HG03342 (cell line): ENCODE measurements at regions not wholly inside any gene's neighbourhood (a gene's known extent, or its start where the extent isn't known, plus 50 kb on each side); places are given as distances from the start of the nearest gene placed in this dataset.

Source experiments
- ATAC-seq: cut with Tn5 transposase; IDR thresholded peaks from one replicate; pipeline ENCODE4 v1.9.1; 2021; ENCODE audit warnings: mild to moderate bottlenecking, moderate library complexity; ENCODE audit not compliant: unreplicated experiment

- no peak for ATAC-seq
Measured at GRCh38 chr5:67263656-67264408, 67.2 kb upstream of the CD180 start.

GRCh38 chr5:67262956-67263355 is 66.4 kb upstream of the CD180 start:
- no peak for ATAC-seq

GRCh38 chr5:67262206-67262605 is 65.6 kb upstream of the CD180 start:
- ATAC-seq = no peak

DNA sequence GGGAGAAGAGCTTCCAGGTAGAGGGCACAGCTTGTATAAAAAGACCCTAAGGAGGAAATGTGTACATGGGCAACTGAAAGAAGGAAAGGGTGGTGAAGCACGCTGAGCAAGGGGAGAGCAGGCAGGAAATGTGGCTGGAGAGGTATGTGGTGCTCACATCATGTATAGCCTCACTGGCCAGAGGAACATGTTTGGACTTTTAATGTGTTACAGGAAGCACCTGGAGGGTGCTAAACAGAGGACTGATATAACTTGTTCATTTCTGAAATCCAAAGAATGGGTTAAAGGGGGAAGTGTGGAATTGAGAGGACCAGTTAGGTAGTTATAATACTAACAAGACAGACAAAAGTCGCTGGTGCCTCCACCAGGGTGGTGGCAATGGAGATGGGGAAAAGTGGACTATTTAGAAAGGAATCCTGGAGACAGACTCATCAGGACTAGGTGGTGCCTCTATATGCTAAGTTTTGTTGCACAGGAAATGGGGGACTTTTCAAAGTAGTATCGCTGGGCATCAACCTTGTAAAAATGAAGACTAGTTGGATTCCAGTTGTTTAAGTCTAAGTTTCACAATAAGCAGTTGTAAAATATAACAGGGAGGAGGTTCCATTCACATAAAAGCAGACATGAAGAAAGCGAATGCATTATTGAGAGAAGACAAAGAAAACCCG is 63.1 kb upstream of the CD180 start:
- no peak for ATAC-seq

DNA sequence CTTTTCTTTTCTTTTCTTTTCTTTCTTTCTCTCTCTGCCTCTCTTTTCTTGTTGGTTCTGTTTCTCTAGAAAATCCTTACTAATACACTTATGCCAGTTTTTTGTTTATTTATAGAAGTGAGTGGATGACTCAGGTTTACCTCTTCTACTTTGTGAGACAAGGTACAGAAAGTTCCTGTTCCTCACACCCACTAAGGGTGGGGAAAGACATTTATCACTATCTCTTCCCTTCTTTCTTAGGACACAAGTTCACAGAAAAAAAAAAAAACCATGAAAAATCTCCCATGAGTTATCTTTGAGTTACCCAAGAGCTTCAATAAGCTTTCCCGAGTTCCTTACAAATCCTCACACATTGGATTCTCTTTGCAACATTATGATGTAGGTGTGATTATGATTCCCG is 60.9 kb upstream of the CD180 start:
- ATAC-seq = no peak

GRCh38 chr5:67257077-67257476 is 60.5 kb upstream of the CD180 start:
- ATAC-seq = no peak

GRCh38 chr5:67255881-67256280 is 59.3 kb upstream of the CD180 start:
- ATAC-seq = no peak

DNA sequence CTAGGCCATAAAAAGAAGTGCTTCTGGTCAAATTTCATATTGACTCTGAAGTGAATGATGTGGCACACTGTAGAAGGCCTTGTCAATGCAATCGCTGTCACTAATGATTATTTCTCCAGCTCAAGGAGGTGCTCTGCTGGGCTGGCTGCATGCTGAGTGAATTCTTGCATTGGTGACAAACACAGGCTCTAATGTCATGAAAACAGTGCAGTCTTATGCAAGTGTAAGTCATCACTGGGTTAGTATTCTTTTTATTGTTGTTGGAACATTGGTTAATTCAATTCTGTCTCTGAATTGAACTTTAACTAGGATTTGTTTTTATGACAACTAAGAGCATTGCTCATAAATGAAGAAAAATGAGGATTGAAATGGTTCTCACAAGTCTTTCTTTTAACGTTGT is 57.3 kb upstream of the CD180 start:
- no peak for ATAC-seq

DNA sequence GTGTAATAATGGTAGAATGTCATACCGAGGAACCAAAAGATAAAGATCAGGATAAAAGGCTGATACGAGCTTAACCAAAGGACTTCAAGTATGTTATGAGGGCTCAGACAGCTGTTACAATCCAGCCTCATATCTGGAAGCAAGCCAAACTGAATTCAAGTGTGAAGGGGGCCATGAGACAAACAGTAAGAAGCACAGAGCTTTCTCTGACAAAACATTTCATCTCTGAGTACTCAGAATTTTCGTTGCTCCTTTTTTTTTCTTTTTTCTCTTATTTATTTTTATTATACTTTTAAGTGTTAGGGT is 52.9 kb upstream of the CD180 start:
- no peak for ATAC-seq

DNA sequence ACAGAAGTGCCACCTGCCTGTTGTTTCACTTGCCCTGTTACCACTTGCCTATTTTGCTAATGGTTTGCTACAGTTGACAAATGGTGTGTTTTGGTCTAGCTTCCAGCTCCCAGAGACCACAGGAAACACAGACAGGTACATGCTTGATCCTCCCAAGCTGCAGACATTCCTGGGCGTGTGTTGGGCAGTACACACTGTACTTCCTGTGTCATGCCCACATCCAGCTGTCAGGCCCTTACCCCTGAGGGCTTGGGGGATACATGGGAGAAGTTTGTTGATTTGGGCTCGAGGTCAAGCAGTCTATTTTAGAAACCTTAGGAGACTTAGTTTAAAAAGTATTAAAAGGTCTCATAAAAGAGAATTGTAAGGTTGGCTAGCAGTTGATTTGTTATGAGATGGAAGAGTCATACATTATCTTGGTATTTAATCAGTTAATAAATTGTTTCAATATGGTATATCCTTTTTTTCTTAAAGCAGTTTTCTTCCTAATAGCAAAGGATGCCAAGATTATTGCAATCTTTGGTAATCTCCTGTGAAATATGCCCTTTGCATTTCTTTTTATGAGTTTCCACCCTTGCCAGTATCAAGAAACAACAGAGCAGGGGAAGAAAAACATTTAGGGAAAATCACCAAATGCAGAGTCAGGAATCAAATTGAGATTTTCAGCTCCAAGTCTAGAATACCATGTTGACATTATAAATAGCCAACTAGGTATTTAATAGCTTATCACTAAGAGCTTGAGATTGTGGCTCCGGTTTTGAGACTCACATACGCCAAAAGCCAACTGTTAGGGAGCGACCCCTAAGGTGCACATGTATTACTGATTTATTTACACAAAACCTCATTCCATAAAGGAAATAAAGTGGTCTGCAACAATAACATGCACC is 52.3 kb upstream of the CD180 start:
- no peak for ATAC-seq

DNA sequence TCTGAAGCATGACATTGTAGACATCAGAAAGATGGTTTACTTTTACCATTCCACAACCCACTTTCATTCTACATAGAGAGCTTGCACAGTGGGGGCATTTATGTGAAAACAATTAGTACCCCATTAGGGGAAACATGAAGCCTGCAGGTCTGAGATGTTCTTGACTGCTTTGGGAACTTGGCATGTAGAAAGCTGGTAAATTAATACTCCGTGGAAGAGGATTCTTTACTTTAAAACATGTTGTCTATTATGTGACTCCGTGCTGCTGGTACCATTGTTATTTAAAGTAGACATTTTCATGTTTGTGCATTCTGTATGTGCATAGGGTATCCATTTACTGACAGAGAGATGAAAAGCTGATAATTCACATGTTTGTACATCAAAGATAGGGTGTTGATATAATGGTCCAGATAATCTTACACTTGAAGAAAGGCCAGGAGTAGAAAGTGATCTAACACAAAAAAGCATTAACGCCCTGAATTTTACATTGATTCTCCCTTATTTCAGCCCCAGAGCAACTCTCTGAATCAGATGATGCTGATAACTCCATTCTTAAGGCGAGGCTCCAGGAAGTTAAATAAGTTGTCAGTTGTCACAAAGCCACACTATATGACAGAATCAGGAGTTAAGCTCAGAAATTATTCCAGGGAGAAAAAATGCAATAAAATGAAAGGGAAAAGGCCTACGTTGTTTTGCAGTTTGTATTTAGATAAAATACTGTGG is 50.1 kb upstream of the CD180 start:
- no peak for ATAC-seq
